Prostate gland (tissue), 2 donors: ENCODE measurements at regions not wholly inside any gene's neighbourhood (a gene's known extent, or its start where the extent isn't known, plus 50 kb on each side); places are given as distances from the start of the nearest gene placed in this dataset.

ENCODE experiments used
- POLR2AphosphoS5 ChIP-seq: sonication (generic); formaldehyde crosslinking; IDR thresholded peaks from one replicate; pipeline ENCODE4 v1.6.1; 2017; ENCODE audit warnings: antibody characterized with exemption
- TF ChIP-seq, protein P1 (sequence below), 4 experiments: fragments of 200-600 bp in 2 of 4; fragments of 450-650 bp in 2 of 4; sonication (generic) in 2 of 4; IDR thresholded peaks; 1 replicate in 3 of 4; 2 replicates in 1 of 4; pipeline ENCODE4 v1.5.1; 2016 to 2019; ENCODE audit warnings: antibody characterized with exemption in 4 of 4, mild to moderate bottlenecking in 2 of 4, moderate library complexity in 2 of 4

GRCh38 chr7:10474048-10474447 lies 499.6 kb upstream of the PHF14 start:
- TF ChIP-seq, protein P1, sequence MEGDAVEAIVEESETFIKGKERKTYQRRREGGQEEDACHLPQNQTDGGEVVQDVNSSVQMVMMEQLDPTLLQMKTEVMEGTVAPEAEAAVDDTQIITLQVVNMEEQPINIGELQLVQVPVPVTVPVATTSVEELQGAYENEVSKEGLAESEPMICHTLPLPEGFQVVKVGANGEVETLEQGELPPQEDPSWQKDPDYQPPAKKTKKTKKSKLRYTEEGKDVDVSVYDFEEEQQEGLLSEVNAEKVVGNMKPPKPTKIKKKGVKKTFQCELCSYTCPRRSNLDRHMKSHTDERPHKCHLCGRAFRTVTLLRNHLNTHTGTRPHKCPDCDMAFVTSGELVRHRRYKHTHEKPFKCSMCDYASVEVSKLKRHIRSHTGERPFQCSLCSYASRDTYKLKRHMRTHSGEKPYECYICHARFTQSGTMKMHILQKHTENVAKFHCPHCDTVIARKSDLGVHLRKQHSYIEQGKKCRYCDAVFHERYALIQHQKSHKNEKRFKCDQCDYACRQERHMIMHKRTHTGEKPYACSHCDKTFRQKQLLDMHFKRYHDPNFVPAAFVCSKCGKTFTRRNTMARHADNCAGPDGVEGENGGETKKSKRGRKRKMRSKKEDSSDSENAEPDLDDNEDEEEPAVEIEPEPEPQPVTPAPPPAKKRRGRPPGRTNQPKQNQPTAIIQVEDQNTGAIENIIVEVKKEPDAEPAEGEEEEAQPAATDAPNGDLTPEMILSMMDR (IDR thresholded peaks at IDR 0.05): no peak
- no peak for TF ChIP-seq POLR2AphosphoS5
